GM18873 (cell line): ENCODE measurements at regions not wholly inside any gene's neighbourhood (a gene's known extent, or its start where the extent isn't known, plus 50 kb on each side); places are given as distances from the start of the nearest gene placed in this dataset.
"Not testable (repeated sequence)": the region's sequence is repeated elsewhere in the genome, so short reads cannot be mapped to it uniquely, and the experiment has no call there.

Experiments used
- ATAC-seq: cut with Tn5 transposase; IDR thresholded peaks from one replicate; pipeline ENCODE4 v1.9.1; 2021; ENCODE audit warnings: mild to moderate bottlenecking, moderate library complexity, moderate number of reproducible peaks; ENCODE audit not compliant: unreplicated experiment, low FRiP score

DNA sequence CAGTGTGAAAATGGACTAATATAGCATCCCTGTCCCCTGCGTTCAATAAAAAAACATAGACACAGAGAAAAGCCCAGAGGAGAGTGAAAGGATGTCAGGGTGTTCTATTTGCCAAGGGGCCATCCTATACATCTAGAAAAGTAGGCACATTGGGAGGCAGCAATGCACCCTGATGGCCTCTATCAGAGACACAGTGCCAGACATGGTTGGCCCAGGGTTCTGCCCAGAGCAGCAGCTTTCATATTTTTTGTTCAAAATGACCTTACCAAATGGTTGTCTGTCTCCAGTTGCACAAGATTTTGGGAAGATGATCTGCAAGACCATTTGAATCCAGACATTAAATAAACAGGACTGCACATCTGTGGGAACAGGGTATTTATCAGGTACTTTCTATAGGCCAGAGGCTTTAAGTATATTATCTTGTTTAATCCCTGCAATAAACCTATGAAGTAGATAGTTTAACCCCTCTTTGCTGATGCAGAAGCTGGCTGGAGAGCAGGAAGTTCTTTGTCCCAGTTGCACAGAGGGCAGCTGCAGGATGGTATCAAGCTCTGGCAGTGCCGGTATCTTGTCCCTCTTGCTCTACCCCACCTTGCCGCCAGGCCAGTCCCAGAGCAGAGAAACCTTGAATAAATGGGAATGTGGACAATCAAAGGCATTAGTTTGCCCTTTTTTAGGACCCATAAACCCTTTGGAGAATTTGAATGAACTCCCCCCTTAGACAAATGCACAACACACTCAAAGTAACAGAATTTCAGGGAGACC is 171.8 kb upstream of the PWP1 start:
- no peak for ATAC-seq

DNA sequence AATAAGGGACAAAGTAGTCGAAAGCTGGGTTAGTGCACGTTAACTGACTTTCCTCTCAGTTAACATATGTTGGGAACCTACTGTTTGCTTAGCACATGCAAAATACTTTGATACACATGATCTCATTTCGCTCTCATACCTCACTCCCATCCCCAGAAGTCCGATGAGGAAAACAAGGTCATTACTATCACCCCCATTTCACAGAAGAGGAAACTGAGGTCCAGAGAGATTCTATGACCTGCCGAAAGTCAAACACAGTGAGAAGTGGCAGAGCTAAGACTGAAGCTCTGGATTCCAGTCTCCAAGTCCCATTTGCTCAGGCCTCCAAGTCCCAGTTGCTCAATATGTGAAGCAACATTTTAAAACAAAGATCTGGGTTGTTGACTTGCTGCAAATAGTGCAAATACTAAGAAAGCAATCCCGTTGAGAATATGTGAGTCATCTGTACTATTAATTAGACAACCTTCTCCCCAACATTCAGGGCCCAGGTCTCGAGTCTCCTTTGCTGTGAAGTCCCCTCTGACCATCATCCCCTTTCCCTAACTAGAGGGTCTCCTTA is 170.6 kb upstream of the PWP1 start:
- ATAC-seq = no peak

DNA sequence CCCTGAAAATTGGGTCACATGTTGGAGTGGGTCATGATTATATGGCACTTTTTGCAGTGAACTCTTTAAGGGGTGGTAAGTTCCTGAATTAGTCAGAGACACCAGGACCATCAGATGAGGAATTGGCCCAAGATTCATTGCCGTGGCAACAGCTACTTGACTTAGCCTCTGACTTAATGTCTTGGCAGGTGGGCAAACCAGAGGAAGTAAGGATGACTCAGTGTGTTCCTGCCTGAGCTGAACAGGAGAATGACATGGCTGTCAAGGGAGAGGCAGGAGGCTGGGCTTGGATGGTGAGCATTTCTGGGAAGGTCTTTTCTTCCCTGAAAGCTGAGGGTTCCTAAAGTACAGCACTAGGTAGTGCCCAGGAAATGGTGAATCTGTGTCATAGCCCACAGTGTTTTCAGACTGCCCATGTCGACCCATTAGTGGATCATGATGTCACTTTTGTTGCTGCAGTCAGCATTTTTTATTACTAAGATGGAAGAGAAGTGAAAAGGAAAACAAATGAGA is 170.1 kb upstream of the PWP1 start:
- no peak for ATAC-seq

DNA sequence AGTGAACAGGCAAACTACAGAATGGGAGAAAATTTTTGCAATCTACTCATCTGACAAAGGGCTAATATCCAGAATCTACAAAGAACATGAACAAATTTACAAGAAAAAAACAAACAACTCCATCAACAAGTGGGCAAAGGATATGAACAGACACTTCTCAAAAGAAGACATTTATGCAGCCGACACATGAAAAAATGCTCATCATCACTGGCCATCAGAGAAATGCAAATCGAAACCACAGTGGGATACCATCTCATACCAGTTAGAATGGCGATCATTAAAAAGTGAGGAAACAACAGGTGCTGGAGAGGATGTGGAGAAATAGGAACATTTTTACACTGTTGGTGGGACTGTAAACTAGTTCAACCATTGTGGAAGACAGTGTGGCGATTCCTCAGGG is 167.8 kb upstream of the PWP1 start:
- ATAC-seq = not testable (repeated sequence)

DNA sequence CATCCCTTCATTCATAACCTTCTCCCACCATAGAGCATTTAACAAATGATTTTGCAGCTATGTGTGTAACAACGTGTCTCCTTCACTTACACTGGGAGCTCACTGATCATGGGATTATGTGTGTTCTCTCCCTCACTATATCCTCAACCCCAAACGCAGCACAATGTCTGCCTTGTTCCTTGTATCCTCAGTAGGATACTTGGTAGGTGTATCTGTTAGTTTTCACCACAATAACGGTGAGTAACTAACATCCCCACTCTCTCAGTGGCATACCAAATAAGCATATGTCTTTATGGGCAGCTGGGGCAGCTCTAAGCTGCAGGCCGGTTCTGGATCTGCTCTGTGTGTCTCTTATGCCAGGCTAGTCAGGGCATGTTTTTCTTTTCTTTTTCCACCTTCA is 166.7 kb upstream of the PWP1 start:
- ATAC-seq = no peak

DNA sequence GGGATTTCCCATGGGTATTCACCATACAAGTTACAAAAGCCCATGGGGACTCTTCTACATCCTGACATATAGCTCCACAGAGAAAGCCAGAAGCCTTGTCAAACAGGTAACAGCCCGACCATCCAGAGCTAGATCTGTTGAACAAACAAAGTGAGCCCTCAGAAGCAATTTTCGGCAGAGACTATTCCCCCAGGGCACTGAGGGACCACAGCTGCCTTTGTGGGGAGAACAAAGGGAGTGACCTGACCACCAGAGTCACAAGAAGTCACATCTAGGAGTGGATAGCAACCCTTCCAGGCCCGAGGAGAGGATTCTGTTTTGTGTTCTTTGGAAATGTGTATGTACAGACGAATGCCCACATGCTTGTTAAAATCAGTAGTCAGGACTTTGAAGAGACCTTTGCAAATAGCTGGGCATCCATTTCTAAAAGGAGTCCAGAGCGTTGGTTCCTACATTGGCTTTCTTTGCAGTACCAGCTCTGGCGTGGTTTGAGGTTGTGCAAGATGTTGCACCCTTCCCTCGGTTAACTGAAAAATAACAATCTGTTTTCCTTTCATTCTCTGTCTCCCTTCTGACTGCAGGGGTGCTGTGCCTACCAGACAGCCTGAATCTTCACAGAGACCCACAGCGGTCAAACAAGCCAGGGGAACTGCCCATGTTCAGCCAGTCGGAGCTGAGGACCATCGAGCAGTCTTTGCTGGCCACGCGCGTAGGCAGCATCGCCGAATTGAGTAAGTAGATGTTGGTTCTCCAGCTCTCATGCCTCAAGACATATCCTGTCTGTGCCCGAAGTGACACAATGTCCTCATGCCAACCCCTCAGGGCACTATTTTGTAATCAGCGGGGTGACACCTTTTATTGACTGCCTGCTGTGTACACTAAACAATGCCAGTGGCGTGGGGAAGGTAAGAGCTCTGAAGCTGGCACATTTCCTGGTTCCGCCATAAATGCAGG is 165.4 kb upstream of the PWP1 start:
- ATAC-seq = no peak

DNA sequence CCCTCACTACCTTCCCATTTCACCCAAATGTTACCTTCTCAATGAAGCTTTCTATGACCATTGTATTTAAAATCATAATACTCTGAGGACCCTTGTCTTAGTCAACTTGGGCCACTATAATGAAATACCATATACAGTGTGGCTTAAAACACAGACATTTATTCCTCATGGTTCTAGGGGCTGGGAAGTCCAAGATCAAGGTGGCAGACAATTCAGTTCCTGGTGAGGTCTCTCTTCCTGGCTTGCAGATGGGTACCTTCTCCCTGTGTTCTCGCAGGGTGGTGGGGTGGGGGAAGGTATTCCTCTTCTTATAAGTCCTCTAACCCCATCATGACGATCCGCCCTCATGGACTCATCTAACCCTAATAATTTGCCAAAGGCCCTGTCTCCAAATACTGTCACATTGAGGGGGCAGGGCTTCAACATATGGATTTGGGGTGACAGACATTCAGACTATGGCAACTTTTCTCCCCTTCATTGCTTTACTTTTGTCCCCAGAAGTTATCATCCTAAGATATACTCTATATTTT is 163.7 kb upstream of the PWP1 start:
- no peak for ATAC-seq

DNA sequence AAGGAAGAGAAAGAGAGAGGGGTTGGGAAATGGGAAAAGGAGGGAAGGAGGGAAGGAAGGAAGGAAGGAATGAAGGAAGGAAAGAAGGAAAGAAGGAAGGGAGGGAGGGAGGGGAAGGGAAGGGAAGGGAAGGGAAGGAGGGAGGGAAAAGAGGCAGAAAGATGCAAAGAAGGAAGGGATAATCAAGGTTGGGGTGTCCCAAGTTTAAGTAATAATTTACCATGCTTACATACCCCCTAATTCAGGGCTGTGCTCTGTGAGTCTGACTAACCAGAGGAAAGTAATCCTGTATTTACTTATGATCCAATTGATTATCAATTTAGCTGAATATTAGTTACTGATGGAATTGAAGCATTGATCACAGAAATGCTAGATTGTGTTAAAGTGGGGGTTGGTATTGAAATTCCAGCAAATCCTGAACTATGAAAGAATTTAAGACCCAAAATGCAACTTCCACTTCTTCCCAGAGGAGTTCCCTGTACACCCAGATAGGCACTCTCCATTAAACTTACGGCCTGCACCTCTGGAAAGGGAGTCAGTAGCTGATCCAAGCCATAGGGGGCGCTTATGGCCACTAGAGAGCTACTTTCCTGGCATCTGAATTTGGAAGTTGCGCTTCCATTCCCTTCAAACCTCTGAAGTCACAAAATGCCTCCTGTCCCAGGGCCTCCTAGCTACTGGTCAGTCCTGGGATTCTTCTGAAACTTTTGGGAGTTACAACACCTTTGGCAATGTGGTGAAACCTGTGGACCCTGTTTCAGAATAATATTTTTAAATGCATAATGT is 162.7 kb upstream of the PWP1 start:
- ATAC-seq = no peak

DNA sequence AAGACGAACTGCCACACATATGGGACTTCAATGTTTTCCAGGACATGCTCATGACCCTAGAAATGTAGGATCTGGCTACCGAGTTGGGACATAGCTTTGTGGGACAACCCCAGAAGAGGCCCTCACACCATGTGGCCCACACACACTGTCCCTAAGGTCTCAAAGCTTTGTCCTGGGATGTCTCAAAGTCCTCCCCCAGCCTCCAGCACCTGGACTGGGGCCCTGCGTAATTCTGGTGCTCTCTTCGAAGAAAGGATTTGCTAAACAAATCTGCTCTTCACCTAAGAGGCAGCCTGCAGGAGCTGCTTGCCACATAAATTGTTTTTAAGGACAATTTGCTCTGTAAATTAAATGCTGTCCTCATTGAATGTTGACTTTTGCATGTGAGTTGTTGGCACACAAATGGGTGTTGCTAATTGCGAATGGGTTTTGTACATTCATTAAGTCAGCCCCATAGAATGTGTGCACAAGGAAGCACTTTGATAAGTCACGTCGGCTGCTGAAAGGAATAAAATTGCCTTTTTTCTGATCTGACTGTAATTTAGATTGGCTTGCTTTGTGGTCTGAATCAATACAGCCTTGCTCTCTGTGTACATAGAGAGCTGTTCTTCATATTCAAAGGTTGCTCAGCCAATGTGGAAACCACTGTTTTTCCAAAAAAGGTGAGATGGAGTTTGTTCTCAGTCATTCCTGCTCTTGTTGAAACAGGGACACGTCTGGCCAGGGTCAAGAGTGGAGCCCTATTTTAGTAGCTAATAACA is 161.6 kb upstream of the PWP1 start:
- ATAC-seq = no peak

DNA sequence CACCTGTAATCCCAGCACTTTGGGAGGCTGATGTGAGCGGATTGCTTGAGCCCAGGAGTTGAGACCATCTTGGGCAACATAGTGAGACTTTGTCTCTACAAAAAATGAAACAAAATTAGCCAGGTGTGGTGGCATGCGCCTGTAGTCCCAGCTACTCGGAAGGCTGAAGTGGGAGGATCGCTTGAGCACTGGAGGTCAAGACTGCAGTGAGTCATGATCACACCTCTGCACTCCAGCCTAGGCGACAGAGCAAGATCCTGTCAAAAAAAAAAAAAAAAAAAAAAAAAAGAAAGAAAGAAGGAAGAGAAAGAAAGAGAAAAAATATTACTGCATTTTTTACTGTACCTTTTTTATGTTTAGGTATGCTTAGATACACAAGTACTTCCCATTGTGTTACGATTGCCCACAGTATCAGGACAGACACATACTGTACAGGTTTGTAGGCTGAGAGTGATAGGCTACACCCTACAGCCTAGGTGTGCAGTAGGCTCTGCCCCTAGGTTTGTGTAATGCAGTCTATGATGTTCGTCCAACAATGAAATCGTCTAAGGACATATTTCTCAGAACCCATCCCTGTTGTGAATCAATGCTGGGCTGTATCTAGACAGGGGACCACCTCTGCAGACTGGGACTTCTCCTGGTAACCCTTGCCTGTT is 160.4 kb upstream of the PWP1 start:
- ATAC-seq = no peak

DNA sequence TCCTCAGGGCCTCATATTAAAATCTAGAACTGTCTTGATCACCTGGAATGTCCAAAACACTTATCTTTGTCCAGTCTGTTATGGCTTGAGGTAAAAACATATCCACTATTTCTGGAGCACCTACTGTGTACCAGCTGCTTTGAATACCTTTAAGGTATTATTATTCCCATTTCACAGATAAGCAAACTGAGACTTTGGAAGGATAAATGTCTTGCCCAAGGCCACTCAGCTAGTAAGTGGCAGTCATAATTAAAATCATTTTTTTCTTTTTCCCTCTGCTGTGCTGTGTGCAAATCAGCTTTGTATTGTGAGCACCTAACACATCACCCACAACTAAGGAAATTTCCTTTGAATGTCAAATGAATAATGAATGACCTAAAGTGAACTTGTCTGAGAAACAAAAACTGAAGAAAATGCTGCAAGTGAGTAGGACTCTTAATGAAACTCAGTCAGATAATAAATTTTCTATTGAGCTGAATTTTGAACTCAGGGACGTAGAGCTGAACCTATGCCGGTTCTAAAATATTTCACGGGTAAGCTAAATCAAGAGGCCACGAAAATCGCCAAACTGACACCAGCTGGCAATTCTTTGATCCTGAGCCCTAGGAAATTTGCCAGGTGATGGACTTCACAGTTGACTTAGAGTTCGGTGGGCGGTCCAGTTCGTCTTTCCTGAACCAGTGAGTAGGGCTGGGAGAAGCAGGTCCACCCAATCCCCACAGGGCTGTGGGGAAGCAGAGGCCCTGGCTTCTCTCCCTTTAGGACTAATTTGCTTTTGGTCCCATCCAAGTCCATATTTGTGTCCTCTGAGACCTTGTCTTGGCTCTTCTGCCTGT is 159.7 kb upstream of the PWP1 start:
- ATAC-seq = no peak

DNA sequence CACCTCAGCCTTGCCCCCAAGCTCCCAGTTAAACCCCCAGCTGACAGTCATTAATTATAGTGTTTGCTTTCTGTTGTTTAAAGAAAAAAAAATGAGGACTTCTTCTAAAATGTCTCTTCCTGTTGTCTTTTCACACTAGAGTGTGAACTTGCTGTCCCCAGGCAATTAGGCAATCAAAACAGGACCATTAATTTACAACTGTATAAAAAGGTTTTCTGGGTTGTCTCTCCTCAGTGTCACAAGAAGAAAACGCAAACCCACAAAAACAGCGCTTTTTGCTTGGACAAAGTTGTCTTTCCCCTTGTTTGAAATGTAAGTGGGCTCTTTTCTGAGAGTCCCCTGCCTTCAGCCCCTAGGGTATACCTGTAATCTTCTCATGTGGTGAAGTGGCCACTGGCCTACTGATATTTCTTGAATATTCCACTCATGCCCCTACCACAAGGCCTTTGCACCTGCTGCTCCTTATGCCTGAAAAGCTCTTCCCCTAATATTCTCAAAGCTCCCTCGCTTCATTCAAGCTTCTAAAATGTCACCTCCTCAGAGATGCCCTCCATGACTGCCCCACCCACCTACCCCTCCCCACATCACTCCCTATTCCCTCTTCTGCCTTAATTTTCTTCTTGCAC is 158.9 kb upstream of the PWP1 start:
- ATAC-seq = no peak

DNA sequence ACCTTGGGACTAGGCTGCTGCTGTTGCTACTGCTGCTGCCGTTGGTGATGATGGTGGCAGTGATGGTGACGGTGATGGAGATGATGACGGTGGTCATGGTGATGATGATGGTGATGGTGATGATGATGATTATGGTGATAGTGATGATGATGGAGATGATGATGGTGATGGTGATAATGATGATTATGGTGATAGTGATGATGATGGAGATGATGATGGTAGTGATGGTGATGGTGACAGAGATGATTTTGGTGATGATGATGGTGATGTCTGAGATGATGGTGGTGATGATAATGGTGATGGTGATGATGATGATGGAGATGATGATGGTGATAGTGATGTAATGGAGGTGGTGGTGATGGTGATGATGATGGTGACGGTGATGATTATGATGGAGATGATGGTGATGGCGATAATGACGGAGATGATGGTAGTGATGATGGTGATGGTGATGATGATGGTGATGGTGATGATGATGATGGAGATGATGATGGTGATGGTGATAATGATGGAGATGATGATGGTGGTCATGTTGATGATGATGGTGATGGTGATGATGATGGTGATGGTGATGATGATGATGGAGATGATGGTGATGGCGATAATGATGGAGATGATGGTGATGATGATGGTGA is 156.8 kb upstream of the PWP1 start:
- ATAC-seq = no peak

DNA sequence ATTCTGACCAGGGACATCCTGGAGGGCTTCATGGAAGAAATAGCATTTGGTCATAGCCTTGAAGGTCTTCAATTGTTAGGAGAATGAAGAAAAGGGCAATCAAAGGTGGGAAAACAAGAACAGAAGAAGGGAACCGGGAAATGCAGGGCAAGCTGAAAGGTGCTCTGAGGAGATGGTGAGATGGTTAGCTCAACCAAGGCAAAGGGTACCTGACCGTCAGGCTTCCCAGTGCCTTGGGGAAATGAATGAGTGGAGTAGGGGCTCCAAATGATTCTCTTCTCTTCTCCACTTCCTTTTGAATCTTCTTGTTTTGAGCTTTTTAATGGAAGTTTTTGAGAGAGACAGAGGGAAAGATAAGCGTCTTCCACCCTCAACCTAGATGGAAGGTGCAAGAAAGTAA is 155.6 kb upstream of the PWP1 start:
- no peak for ATAC-seq

DNA sequence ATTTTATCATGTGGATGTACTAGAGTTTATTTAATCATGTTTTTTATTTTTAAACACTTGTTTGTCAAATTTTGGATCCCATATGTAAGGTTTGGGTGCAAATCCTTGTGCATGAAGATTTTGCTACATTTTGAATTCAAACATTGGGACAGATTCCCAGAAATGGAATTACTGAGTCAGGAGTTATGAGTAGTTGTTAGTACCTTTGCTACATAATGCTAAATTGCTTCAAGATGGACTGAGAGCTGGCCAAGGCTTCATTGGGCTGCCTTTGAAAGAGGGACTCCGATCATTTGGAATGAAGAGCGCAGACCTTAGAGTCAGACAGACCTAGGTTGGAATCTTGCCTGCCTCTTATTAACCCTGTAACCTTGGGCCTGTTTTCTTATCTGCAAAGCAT is 154.9 kb upstream of the PWP1 start:
- no peak for ATAC-seq

DNA sequence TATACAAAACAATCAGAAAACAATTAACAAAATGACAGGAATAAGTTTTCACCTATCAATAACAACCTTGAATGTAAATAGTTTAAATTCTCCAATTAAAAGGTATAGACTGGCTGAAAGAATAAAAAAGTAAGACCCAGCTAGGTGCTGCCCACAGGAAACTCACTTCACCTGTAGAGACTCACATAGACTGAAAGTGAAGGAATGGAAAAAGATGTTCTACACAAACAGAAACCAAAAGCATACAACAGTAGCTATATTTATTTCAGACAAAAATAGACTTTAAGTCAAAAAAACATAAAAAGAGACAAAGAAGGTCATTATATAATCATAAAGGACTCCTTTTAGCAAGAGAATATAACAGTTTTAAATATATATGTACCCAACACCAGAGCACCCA is 152.4 kb upstream of the PWP1 start:
- no peak for ATAC-seq

DNA sequence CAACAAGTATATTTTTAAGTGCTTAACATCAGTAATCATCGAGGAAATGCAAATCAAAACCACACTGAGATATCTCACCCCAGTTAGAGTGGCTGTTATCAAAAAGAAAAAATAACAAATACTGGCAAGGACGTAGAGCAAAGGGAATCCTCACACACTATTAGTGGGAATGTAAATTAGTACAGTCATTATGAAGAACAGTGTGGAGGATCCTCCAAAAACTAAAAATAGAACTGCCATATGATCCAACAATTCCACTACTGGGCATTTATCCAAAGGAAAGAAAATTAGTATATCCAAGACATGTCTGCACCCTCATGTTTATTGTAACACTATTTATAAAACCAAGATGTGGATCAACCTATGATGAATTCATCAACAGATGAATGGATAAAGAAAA is 149.0 kb upstream of the PWP1 start:
- ATAC-seq = no peak
